Trophoblast cell (in vitro differentiated cells and primary cell): ENCODE measurements at regions not wholly inside any gene's neighbourhood (a gene's known extent, or its start where the extent isn't known, plus 50 kb on each side); places are given as distances from the start of the nearest gene placed in this dataset.

ENCODE experiments used
- DNase-seq, 2 donors: peaks; one replicate each; pipeline ENCODE4 v3.0.0-alpha.2; 2016
- H2AFZ ChIP-seq: 2 replicates; pipeline ENCODE4 v1.6.1; 2013; ENCODE audit warnings: low read length, moderate library complexity, mild to moderate bottlenecking; ENCODE audit not compliant: insufficient read depth, poor library complexity
- H2AK5ac ChIP-seq: 2 replicates; pipeline ENCODE4 v1.6.1; 2013; ENCODE audit warnings: mild to moderate bottlenecking, low read length
- H2BK120ac ChIP-seq: 2 replicates; pipeline ENCODE4 v1.6.1; 2013; ENCODE audit warnings: low read length, mild to moderate bottlenecking, moderate library complexity; ENCODE audit not compliant: insufficient read depth, poor library complexity
- H2BK12ac ChIP-seq: 2 replicates; pipeline ENCODE4 v1.6.1; 2013; ENCODE audit warnings: mild to moderate bottlenecking, low read length, moderate library complexity
- H2BK5ac ChIP-seq: 2 replicates; pipeline ENCODE4 v1.6.1; 2013; ENCODE audit warnings: low read length, low read depth, moderate library complexity, mild to moderate bottlenecking; ENCODE audit not compliant: poor library complexity
- H3K14ac ChIP-seq: 2 replicates; pipeline ENCODE4 v1.6.1; 2013; ENCODE audit warnings: mild to moderate bottlenecking, low read length
- H3K18ac ChIP-seq: 2 replicates; pipeline ENCODE4 v1.6.1; 2013; ENCODE audit warnings: mild to moderate bottlenecking, low read length
- H3K23ac ChIP-seq: 2 replicates; pipeline ENCODE4 v1.6.1; 2013; ENCODE audit warnings: low read length
- H3K27ac ChIP-seq: 2 replicates; pipeline ENCODE4 v1.5.1; 2013; ENCODE audit warnings: low read depth, mild to moderate bottlenecking, inconsistent platforms, low read length, moderate library complexity
- H3K27me3 ChIP-seq: 2 replicates; pipeline ENCODE4 v1.6.1; 2013; ENCODE audit warnings: inconsistent platforms, mild to moderate bottlenecking, low read length, moderate library complexity; ENCODE audit not compliant: insufficient read depth
- H3K36me3 ChIP-seq, 2 experiments: 1 replicate in 1 of 2; 2 replicates in 1 of 2; pipeline ENCODE4 v1.6.1; 2013; ENCODE audit warnings: low read length in 2 of 2, mild to moderate bottlenecking in 2 of 2, moderate library complexity in 1 of 2; ENCODE audit not compliant: insufficient read depth in 2 of 2, control insufficient read depth in 1 of 2
- H3K4ac ChIP-seq: 2 replicates; pipeline ENCODE4 v1.6.1; 2013; ENCODE audit warnings: low read depth, mild to moderate bottlenecking, low read length, moderate library complexity
- H3K4me1 ChIP-seq, 2 experiments: 1 replicate in 1 of 2; 2 replicates in 1 of 2; pipeline ENCODE4 v1.6.1; 2013; ENCODE audit warnings: low read length in 2 of 2, mild to moderate bottlenecking in 2 of 2, moderate library complexity in 1 of 2; ENCODE audit not compliant: insufficient read depth in 2 of 2, control insufficient read depth in 1 of 2
- H3K4me2 ChIP-seq: 2 replicates; pipeline ENCODE4 v1.6.1; 2013; ENCODE audit warnings: inconsistent platforms, mild to moderate bottlenecking, low read length, moderate library complexity
- H3K4me3 ChIP-seq: 2 replicates; pipeline ENCODE4 v1.5.1; 2013; ENCODE audit warnings: mild to moderate bottlenecking, low read depth, low read length, inconsistent platforms
- H3K79me1 ChIP-seq: one replicate; pipeline ENCODE4 v1.6.1; 2013; ENCODE audit warnings: low read length
- H3K79me2 ChIP-seq: 2 replicates; pipeline ENCODE4 v1.6.1; 2013; ENCODE audit warnings: low read length, mild to moderate bottlenecking; ENCODE audit not compliant: control insufficient read depth, insufficient read depth, poor library complexity
- H3K9ac ChIP-seq: 2 replicates; pipeline ENCODE4 v1.6.1; 2013; ENCODE audit warnings: mild to moderate bottlenecking, low read length
- H3K9me3 ChIP-seq: 2 replicates; pipeline ENCODE4 v1.6.1; 2013; ENCODE audit warnings: low read depth, mild to moderate bottlenecking, control low read depth, inconsistent platforms, low read length; ENCODE audit not compliant: insufficient read depth
- H4K12ac ChIP-seq: 2 replicates; pipeline ENCODE4 v1.6.1; 2013; ENCODE audit warnings: low read depth, mild to moderate bottlenecking, low read length, moderate library complexity
- H4K8ac ChIP-seq: 2 replicates; pipeline ENCODE4 v1.6.1; 2013; ENCODE audit warnings: low read depth, mild to moderate bottlenecking, low read length, moderate library complexity
- H4K91ac ChIP-seq: one replicate; pipeline ENCODE4 v1.6.1; 2013; ENCODE audit warnings: low read depth, mild to moderate bottlenecking, low read length, moderate library complexity
- WGBS: extraction: QIAGEN DNeasy Blood & Tissue Kit; methylation state at CpG from one replicate; pipeline ENCODE4 v1.1.7; 2013; ENCODE audit warnings: missing lambda C conversion rate; ENCODE audit not compliant: insufficient read length, insufficient coverage; ENCODE audit errors: extremely low coverage; 5-methylcytosine and 5-hydroxymethylcytosine counted together

DNA sequence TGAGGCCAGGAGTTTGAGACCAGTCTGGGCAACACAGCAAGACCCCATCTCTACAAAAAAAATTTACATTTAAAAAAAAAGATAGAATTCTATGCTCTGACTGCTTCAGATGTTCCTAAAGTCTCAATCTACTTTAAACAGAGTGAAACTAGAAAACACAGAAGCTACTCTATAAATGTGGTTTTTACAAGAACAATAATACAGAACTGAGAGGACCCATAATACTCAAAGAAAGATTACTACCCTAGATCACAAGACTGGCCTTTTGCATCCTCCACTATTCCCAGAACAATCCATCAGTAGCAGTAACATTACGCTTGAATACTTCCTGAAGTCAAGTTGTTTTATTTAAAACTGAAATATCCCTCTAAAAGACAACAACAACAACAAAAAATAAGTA, 119.4 kb downstream of the ZFAND4 start:
- Histone ChIP-seq H2AK5ac (no peak overlapping the region), H3K27ac (no peak overlapping the region), H3K4me1 (no peaks in the 10 kb centered on the region), H3K27me3 (no peaks in the 10 kb centered on the region), H3K18ac (no peak overlapping the region), H3K36me3 (no peaks in the 10 kb centered on the region), H4K91ac (no peak overlapping the region), H3K4me3 (no peak overlapping the region), H2BK12ac (no peak overlapping the region), H2AFZ (no peak overlapping the region), H3K23ac (no peak overlapping the region), H3K9me3 (no peaks in the 10 kb centered on the region), H2BK5ac (no peak overlapping the region), H3K14ac (no peak overlapping the region), H3K79me1 (no peaks in the 10 kb centered on the region), H2BK120ac (no peak overlapping the region), H4K8ac (no peak overlapping the region), H4K12ac (no peak overlapping the region), H3K79me2 (no peaks in the 10 kb centered on the region), H3K9ac (no peak overlapping the region), H3K4me2 (no peak overlapping the region), H3K4ac (no peak overlapping the region)
- no peak for DNase-seq
- no CpG with 5 or more reads among the region's 1 CpG for WGBS

DNA sequence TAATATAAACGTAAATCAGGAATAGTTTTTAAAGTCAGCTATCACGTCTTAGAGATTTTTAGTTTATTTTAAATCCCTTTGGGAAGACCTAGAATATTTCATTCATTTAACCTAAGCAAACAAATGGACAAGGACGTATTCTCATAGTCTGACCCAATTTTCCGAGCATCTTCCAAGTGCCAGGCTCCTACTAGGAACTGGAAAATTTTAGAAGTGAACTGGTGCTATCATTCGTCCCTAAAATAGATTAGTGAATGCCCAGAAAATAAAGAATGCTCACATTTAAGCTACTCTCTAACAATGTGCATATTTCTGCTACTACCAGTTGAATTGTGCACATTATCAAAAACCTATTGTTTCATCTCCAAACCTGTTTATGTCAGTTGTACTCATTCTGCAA, 120.1 kb downstream of the ZFAND4 start:
- Histone ChIP-seq H3K4me3 (no peak overlapping the region), H3K23ac (no peak overlapping the region), H4K91ac (no peak overlapping the region), H2BK12ac (no peak overlapping the region), H3K4me2 (no peak overlapping the region), H2BK5ac (no peak overlapping the region), H3K27ac (no peak overlapping the region), H3K27me3 (no peaks in the 10 kb centered on the region), H3K79me1 (no peaks in the 10 kb centered on the region), H2BK120ac (no peak overlapping the region), H3K18ac (no peak overlapping the region), H3K79me2 (no peaks in the 10 kb centered on the region), H3K4me1 (no peaks in the 10 kb centered on the region), H3K9ac (no peak overlapping the region), H3K36me3 (no peaks in the 10 kb centered on the region), H3K14ac (no peak overlapping the region), H4K12ac (no peak overlapping the region), H2AFZ (no peak overlapping the region), H3K9me3 (no peaks in the 10 kb centered on the region), H2AK5ac (no peak overlapping the region), H4K8ac (no peak overlapping the region), H3K4ac (no peak overlapping the region)
- no CpG with 5 or more reads among the region's 5 CpGs for WGBS
- DNase-seq = no peak

DNA sequence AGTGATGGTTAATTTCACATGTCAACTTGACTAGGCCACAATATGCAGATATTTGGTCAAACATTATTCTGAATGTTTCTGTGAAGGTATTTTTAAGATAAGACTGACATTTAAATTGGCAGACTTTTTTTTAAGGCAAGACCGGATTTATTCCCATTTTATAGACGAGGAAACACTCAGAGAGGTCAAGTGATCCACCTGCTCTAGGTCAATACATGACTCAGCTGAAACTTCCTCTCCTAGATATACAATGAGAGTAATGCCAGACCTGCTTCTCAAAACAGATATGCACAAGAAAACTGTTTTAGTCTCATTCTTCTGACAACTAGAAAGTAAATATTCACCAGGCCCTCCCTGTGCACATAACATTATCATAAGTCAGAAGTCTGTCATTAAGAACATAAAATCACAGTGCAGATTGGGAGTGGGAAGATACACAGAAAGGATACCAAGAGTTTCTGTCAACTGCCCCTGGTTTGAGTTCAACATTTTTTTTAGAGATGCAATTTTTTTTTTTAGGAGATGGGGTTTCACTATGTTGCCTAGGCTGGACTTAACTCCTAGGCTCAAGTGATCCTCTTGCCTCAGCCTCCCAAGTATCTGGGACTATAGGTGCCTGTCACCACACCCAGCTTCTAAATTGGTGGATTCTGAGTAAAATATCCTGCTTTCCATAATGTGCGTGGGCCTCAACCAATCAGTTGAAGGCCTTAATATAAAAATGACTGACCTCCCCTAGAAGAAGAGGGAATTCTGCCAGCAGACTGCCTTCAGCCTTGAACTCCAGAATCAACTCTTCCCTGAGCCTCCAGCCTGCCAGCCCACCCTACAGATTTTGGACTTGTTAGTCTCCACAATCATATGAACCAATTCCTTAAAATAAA, 121.4 kb downstream of the ZFAND4 start:
- Histone ChIP-seq H3K36me3 (peaks cover 0 to 4% of the 10 kb centered on the region in 2 experiments), H2AFZ (no peak overlapping the region), H2BK5ac (no peak overlapping the region), H3K4me2 (no peak overlapping the region), H2BK120ac (no peak overlapping the region), H3K14ac (no peak overlapping the region), H3K79me2 (no peaks in the 10 kb centered on the region), H3K4me3 (no peak overlapping the region), H3K4ac (no peak overlapping the region), H3K4me1 (no peaks in the 10 kb centered on the region), H3K18ac (no peak overlapping the region), H3K9ac (no peak overlapping the region), H3K23ac (no peak overlapping the region), H3K27me3 (no peaks in the 10 kb centered on the region), H4K8ac (no peak overlapping the region), H3K79me1 (no peaks in the 10 kb centered on the region), H3K9me3 (no peaks in the 10 kb centered on the region), H3K27ac (no peak overlapping the region), H4K12ac (no peak overlapping the region), H4K91ac (no peak overlapping the region), H2BK12ac (no peak overlapping the region), H2AK5ac (no peak overlapping the region)
- WGBS = no CpG with 5 or more reads among the region's 3 CpGs
- DNase-seq = no peak

DNA sequence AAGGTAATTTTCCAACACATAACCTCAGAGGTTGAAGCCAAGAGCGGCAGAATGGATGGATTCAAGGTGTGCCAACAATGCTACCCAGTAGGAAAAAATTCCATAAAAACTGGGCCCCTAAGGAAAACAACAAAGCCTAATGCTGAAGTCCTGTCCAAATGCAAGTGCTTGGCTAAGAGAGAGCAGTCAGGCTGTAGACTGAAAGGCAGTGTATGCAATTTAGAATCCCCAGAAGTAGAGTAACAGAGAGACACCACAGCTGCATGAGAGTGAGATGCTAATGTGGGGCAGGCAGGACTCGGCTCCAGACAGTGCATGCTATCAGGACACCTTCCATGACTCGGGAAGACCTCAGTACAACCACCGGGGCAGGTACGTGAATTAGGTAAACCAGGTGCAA, 124.5 kb downstream of the ZFAND4 start:
- no peak overlapping the region for H3K4me3 ChIP-seq
- no peaks in the 10 kb centered on the region for H3K79me1 ChIP-seq
- H2BK12ac ChIP-seq = no peak overlapping the region
- no peak overlapping the region for H4K91ac ChIP-seq
- no peak overlapping the region for H2BK5ac ChIP-seq
- no peak overlapping the region for H3K23ac ChIP-seq
- H3K4me2 ChIP-seq = no peak overlapping the region
- no peak overlapping the region for H2AFZ ChIP-seq
- H3K9me3 ChIP-seq = no peaks in the 10 kb centered on the region
- H2BK120ac ChIP-seq = no peak overlapping the region
- no peaks in the 10 kb centered on the region for H3K79me2 ChIP-seq
- no peak overlapping the region for H3K18ac ChIP-seq
- H4K12ac ChIP-seq = no peak overlapping the region
- H3K14ac ChIP-seq = no peak overlapping the region
- H4K8ac ChIP-seq = no peak overlapping the region
- no peak overlapping the region for H3K4ac ChIP-seq
- peaks cover 0 to 4% of the 10 kb centered on the region in 2 experiments for H3K36me3 ChIP-seq
- H3K27me3 ChIP-seq = no peaks in the 10 kb centered on the region
- H3K9ac ChIP-seq = no peak overlapping the region
- DNase-seq = no peak
- no peak overlapping the region for H3K27ac ChIP-seq
- H2AK5ac ChIP-seq = no peak overlapping the region
- no peaks in the 10 kb centered on the region for H3K4me1 ChIP-seq
- no CpG with 5 or more reads among the region's 5 CpGs for WGBS
